IgD-negative memory B cell (primary cell): ENCODE measurements at regions not wholly inside any gene's neighbourhood (a gene's known extent, or its start where the extent isn't known, plus 50 kb on each side); places are given as distances from the start of the nearest gene placed in this dataset.

Experiments
- H3K27ac Mint-ChIP-seq, 3 donors: one replicate each; pipeline ENCODE4 v1.8.0; 2020 to 2022; ENCODE audit warnings: mild to moderate bottlenecking in 3 of 3, mixed read lengths in 3 of 3, moderate library complexity in 1 of 3
- H3K27me3 Mint-ChIP-seq: one replicate; pipeline ENCODE4 v1.8.0; 2021; ENCODE audit warnings: mixed read lengths
- H3K36me3 Mint-ChIP-seq: one replicate; pipeline ENCODE4 v1.8.0; 2020; ENCODE audit warnings: mild to moderate bottlenecking, mixed read lengths
- H3K4me1 Mint-ChIP-seq, 3 donors: one replicate each; pipeline ENCODE4 v1.8.0; 2020 to 2022; ENCODE audit warnings: mixed read lengths in 3 of 3, mild to moderate bottlenecking in 1 of 3
- H3K4me3 Mint-ChIP-seq, 4 donors: one replicate each; pipeline ENCODE4 v1.8.0; 2020 to 2022; ENCODE audit warnings: mild to moderate bottlenecking in 4 of 4, mixed read lengths in 4 of 4, moderate library complexity in 3 of 4
- H3K9me3 Mint-ChIP-seq, 3 donors: one replicate each; pipeline ENCODE4 v1.8.0; 2020 to 2021; ENCODE audit warnings: mixed read lengths in 3 of 3, mild to moderate bottlenecking in 1 of 3

DNA sequence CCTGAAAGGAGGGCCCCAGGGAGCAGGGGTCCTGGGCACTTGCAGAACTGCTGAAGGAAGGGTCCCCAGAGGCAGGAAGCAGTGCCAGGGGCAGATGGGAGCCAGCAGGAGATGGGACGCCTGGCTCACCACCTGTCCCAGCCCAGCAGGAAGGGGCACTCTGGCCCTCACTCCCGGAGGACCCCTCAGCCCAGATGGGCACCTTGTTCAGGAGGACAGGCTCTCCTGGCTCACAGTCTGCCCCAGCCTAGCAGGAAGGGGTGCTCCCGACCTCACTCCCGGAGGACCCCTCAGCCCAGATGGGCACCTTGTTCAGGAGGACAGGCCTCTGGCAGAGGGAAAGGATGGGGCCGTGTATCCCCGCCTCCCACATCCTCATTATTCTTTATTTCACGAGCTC is 331.4 kb upstream of the SHH start:
- Mint-ChIP-seq H3K36me3 (no peaks in the 10 kb centered on the region), H3K4me3 (no peak overlapping the region), H3K9me3 (peaks cover 0 to 2% (median 0%) of the 10 kb centered on the region in 3 donors), H3K27ac (no peak overlapping the region), H3K4me1 (no peaks in the 10 kb centered on the region), H3K27me3 (no peaks in the 10 kb centered on the region)

DNA sequence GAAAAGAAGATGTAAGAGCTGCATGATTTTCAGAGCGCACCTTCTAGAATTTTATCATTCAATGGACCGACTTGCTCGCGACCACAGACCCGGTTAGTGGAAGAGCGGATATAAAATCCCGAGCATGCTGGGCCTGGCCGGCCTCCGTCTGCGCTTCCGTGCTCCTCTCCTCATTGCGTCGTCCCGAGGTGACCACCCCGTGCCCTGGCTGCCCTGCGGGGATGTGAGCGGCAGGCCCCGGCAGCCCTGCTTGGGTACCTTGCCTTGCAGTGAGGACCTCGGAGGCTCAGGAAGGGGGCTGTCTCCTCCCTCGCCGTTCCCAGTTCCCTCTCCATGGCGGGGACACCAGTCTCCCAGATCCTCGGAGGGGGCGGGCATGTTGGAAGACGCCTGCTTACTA is 330.9 kb upstream of the SHH start:
- Mint-ChIP-seq H3K4me3 (no peak overlapping the region), H3K4me1 (no peaks in the 10 kb centered on the region), H3K27me3 (no peaks in the 10 kb centered on the region), H3K9me3 (peaks cover 0 to 2% (median 0%) of the 10 kb centered on the region in 3 donors), H3K36me3 (no peaks in the 10 kb centered on the region), H3K27ac (no peak overlapping the region)

DNA sequence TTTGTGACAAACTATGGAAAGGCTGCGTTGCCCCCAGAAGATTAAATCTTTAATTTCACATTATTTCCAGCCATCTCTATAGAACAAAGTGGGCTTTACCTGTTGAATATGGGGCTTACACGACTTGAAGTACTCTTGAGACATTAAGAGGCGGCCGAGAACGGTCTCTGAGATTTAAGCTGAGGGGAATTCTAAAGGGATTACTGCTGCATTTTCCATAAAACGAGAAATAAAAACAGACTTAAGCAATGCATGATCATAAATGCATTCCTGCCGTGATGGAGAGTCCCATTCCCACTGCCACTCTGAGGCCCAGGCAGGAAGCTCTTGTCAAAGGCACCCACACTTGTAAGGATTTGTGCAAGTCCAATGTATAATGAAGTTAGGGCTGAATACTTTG is 329.7 kb upstream of the SHH start:
- no peak overlapping the region for H3K4me3 Mint-ChIP-seq
- no peaks in the 10 kb centered on the region for H3K4me1 Mint-ChIP-seq
- H3K27ac Mint-ChIP-seq: no peak overlapping the region
- peaks cover 0 to 2% (median 0%) of the 10 kb centered on the region in 3 donors for H3K9me3 Mint-ChIP-seq
- H3K27me3 Mint-ChIP-seq: no peaks in the 10 kb centered on the region
- H3K36me3 Mint-ChIP-seq: no peaks in the 10 kb centered on the region

DNA sequence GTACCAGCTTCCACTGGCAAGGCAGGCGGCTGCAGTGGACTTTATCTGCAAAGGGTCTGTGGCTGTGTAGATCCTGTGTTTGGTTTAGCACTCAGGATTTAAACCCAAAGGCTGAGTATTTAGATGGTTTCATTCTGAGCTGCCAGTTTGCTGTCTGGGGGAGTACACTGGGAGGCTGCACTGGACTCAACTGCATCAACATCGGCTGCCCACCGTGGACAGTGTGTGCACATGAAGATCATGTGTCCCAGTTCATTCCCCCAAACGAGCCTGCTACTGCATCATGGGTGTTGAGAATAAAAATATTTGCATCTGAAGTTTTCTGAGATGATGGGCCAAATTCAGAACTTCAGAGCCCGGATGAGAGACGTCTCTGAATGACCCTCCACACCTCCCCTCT is 328.6 kb upstream of the SHH start:
- H3K9me3 Mint-ChIP-seq: peaks cover 0 to 2% (median 0%) of the 10 kb centered on the region in 3 donors
- H3K27me3 Mint-ChIP-seq: no peaks in the 10 kb centered on the region
- no peaks in the 10 kb centered on the region for H3K4me1 Mint-ChIP-seq
- H3K4me3 Mint-ChIP-seq: no peak overlapping the region
- no peaks in the 10 kb centered on the region for H3K36me3 Mint-ChIP-seq
- no peak overlapping the region for H3K27ac Mint-ChIP-seq

DNA sequence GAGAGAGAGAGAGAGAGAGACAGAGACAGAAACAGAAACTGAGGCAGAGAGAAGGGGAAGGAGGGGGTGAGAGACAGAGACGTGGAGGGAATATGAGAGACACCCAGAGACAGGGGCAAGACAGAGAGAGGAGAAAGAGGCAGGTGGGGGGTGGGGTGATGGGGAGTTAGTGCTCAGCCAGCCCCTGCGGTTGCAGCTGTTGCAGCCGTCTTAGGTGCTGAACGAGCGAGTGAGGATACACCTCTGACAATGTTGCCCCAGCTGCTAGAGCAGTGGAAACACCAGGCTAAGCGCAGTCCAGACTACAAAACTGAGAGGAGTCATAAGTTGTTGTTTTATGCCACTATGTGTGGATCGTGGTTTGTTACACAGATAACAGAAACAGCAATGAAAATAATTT is 328.2 kb upstream of the SHH start:
- H3K4me1 Mint-ChIP-seq: no peaks in the 10 kb centered on the region
- H3K27ac Mint-ChIP-seq: no peak overlapping the region
- H3K4me3 Mint-ChIP-seq: no peak overlapping the region
- peaks cover 2% of the 10 kb centered on the region for H3K27me3 Mint-ChIP-seq
- no peaks in the 10 kb centered on the region for H3K36me3 Mint-ChIP-seq
- H3K9me3 Mint-ChIP-seq: peaks cover 0 to 2% (median 0%) of the 10 kb centered on the region in 3 donors

DNA sequence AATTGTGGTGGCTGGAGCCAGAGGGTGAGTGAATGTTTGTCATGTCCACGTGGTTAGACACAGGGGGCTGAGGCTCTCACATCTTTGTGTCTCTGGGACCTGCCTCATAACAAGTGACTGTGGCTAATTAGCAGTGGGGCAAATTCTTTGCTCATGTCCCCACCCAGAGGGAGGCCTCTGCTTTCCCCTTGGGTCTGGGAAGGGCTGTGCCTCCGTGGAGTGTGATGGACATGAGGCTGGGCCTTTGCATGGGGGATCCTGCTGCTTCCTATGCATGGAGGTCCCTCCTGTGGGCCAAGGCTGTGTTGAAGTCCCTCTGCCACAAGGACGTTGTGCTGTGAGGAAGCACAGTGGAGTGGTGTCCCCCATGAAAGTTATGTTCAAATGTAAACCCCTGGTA is 327.4 kb upstream of the SHH start:
- Mint-ChIP-seq H3K4me3 (no peak overlapping the region), H3K4me1 (no peaks in the 10 kb centered on the region), H3K9me3 (peaks cover 0 to 2% (median 0%) of the 10 kb centered on the region in 3 donors), H3K27ac (no peak overlapping the region), H3K36me3 (no peaks in the 10 kb centered on the region), H3K27me3 (peaks cover 2% of the 10 kb centered on the region)

DNA sequence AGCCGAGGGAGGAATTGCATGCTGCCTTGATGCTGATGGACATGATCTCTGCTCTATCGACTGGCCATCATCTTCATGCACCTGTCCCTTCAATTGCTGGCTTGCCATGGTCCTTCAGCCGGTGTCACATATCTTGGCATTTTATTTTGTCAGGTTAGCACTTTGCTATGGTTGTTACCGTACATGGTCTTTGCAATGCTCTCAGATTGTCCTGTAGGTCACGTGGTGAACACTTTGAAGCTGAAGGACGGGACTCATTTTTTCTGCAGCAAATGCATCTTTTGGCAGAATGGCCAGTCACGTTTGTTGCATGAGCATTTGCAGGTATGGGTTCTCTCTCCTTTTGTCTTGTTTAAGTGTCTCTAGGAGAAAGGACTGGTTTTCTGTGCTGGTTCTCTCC is 326.8 kb upstream of the SHH start:
- Mint-ChIP-seq H3K36me3 (no peaks in the 10 kb centered on the region), H3K4me1 (no peaks in the 10 kb centered on the region), H3K27me3 (peaks cover 2% of the 10 kb centered on the region), H3K27ac (no peak overlapping the region), H3K9me3 (peaks cover 0 to 2% (median 0%) of the 10 kb centered on the region in 3 donors), H3K4me3 (no peak overlapping the region)

DNA sequence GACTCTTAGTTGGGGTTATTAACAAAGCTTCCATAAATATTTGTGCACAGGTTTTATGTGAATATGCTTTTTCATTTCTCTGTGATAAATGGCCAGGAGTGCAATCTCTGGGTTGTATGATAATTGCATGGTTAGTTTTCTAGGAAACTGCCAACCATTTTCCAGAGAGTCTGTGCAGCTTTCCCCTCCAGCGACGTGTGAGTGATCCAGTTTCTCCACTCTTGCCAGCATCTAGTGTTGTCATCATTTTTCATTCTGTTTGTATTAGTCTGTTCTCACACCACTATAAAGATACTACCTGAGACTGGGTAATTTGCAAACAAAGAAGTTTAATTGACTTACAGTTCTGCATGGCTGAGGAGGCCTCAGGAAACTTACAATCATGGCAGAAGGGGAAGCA is 319.6 kb upstream of the SHH start:
- Mint-ChIP-seq H3K27me3 (peaks cover 5% of the 10 kb centered on the region), H3K36me3 (no peaks in the 10 kb centered on the region), H3K4me1 (no peaks in the 10 kb centered on the region), H3K9me3 (peaks cover 0 to 14% (median 1%) of the 10 kb centered on the region in 3 donors), H3K4me3 (peak overlapping the region in 1 of 4 donors; percentile 7), H3K27ac (no peak overlapping the region)

DNA sequence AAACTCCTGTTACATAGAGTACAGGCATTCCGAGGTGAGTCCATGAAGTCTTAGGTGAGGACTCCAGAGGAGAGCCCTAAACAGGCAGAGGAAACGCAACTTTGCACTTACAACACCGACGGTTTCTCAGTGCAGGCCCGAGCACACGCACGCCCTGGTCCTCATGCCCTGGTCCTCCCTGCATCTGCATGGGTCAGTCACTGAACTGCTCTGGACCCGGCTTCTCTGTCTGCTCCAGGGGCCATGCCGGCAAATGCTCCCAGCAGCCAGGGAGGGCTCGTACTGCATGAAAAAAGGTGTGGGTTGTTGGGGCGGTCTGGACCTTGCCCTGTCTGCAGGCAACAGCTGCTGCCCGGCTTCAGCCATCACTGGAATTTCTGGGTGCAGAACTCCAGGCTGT is 317.3 kb upstream of the SHH start:
- Mint-ChIP-seq H3K4me3 (no peak overlapping the region), H3K4me1 (no peaks in the 10 kb centered on the region), H3K36me3 (peaks cover 1% of the 10 kb centered on the region), H3K9me3 (peaks cover 0 to 14% (median 1%) of the 10 kb centered on the region in 3 donors), H3K27ac (no peak overlapping the region), H3K27me3 (peaks cover 3% of the 10 kb centered on the region)

DNA sequence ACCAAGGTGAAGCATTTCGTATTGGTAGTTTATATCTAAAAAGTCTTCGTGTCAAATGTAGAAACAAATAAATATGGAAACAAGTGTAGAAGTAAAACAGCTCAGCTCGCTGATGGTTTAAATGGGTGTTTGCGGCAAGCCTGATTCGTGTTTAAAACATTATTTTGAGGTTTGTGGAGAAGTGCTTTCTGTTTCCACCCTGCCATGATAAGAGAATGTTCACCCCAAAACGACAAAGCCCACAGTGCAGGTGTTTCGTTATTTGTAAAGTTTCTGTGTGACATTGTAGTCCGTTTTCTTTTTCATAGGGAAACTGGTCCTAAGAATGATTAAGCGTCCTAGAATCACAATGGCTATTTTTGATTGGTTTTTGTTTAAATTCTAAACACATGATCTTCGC is 316.2 kb upstream of the SHH start:
- Mint-ChIP-seq H3K27me3 (peaks cover 3% of the 10 kb centered on the region), H3K9me3 (peaks cover 0 to 14% (median 1%) of the 10 kb centered on the region in 3 donors), H3K27ac (peak overlapping the region in 1 of 3 donors; percentile 40), H3K4me3 (no peak overlapping the region), H3K4me1 (no peaks in the 10 kb centered on the region), H3K36me3 (peaks cover 1% of the 10 kb centered on the region)

DNA sequence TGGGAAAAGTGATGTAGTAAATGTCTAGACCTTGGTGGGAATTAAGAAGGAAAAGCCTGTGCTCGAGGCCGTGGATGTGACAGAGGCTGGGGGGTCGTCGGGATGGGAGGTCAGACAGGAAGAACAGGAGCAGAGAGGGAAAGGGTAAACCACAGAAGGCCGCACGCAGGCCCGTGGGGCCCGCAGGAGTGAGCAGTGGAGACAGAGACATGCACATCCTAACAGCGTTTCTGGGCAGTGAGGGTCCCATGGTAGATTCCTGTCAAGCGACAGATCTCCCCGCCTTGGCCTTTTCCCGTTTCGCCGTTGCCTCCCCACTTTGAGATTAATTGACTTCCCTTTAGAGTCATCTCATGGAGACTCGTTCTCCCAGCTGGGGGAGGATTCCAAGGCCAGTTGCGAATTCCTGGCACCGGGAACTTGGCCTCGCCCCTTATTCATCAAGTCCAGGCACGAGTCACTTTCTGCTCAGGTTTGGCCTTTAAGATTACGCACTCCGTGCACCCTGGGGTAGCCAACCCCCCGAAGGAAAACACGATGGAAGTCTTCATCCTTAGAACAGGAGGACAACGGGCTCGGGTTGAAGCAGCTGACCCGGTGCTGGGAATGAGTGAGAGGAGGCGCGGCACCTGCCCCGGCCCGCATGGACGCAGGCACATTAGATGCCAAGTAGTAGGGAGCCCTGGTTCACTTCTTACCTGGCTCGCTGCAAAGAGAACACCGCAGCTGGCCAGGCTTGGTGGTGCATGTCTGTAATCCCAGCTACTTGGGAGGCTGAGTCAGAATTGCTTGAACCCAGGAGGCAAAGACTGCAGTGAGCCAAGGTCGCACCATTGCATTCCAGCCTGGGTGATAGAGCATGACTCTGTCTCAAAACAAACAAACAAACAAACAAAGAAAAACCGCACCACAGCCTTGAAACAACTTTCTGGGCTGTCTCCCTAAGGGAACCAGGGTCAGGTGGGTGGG is 315.2 kb upstream of the SHH start:
- H3K27ac Mint-ChIP-seq: no peak overlapping the region
- peaks cover 0 to 12% (median 0%) of the 10 kb centered on the region in 3 donors for H3K9me3 Mint-ChIP-seq
- no peaks in the 10 kb centered on the region for H3K4me1 Mint-ChIP-seq
- H3K4me3 Mint-ChIP-seq: no peak overlapping the region
- peaks cover 3% of the 10 kb centered on the region for H3K27me3 Mint-ChIP-seq
- peaks cover 1% of the 10 kb centered on the region for H3K36me3 Mint-ChIP-seq

DNA sequence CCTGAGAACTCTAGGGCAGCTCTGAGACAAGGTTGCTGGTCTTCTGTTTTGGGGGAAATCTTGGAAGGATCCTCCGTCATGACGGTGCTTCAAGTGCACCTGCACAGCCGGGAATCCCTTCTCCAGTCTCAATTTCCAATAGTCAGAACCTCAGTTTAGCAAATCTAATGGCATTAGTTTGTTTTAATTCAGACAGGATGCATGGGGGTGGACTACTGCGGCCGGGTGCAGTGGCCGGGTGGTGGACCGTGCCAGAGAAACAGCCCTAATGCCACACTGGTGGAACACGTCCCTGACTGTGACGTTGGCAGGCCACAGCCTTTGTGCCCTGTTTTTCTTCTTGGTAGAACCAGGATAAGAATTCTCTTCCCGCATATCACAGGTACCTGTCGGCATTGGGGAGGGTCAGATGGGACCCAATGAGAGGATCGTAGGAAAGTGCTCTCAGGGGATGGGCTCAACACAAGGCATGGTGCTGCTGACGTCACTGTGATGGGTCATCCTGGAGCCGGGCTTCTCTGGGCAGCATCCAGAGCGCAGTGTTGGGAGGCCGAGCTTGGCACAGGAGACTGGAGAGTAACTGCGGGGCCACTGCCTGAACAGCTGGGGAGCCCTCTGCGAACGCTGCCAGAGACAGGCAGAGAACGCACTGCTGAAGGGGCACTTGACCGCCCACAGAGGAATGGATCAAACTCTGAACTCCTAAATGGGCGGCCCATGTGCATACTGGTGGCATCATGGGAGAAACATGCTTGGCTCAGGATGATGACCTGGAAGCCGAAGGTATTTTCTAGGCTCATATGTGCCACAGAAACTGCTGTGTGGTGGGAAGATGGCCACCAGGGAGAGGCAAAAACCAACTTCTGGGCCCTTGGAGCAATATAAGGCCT is 313.8 kb upstream of the SHH start:
- peaks cover 3% of the 10 kb centered on the region for H3K27me3 Mint-ChIP-seq
- H3K9me3 Mint-ChIP-seq: peaks cover 0 to 6% (median 0%) of the 10 kb centered on the region in 3 donors
- H3K36me3 Mint-ChIP-seq: peaks cover 1% of the 10 kb centered on the region
- H3K4me3 Mint-ChIP-seq: no peak overlapping the region
- H3K4me1 Mint-ChIP-seq: no peaks in the 10 kb centered on the region
- H3K27ac Mint-ChIP-seq: no peak overlapping the region

DNA sequence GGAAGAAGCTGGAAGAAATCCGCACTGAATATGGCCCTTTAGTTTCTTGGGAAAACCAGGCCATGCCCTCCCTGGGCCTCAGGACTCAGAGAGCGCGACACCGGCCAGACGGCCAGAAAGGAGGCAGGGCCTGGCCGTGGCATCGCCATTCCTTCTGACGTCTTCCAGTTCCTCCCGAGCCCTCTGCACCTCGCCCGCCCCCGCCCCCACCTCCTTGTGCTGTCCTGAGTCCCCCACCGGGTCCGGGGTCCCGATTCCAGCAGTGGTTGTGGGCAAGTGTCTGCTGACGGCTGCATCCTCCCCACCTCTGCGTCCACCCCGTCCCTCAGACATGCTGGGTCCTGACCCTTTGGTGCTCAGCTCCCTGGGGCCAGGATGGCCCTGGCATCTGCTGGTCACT is 312.1 kb upstream of the SHH start:
- H3K27me3 Mint-ChIP-seq: peaks cover 5% of the 10 kb centered on the region
- no peak overlapping the region for H3K27ac Mint-ChIP-seq
- H3K4me3 Mint-ChIP-seq: no peak overlapping the region
- peaks cover 1% of the 10 kb centered on the region for H3K36me3 Mint-ChIP-seq
- peaks cover 0 to 2% (median 0%) of the 10 kb centered on the region in 3 donors for H3K9me3 Mint-ChIP-seq
- H3K4me1 Mint-ChIP-seq: no peaks in the 10 kb centered on the region

DNA sequence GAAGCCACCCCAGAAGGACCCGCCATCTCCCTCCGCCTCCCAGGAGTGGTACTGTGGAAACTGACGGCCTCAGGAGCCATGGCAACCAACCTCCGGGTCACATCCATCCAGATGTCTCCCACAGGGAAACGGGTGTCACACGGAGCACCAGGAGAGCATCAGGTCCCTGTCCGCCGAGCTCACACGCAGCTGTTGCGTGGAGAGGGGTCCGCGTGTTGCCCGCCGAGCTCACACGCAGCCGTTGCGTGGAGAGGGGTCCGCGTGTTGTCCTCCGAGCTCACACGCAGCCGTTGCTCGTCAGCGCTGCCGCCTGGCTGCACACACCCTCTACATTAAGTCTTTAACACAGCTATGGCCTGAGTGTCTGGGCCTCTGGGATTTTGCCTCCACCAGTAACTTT is 311.1 kb upstream of the SHH start:
- Mint-ChIP-seq H3K4me3 (no peak overlapping the region), H3K27me3 (peaks cover 5% of the 10 kb centered on the region), H3K9me3 (peaks cover 0 to 2% (median 0%) of the 10 kb centered on the region in 3 donors), H3K36me3 (peaks cover 1% of the 10 kb centered on the region), H3K4me1 (no peaks in the 10 kb centered on the region), H3K27ac (no peak overlapping the region)

DNA sequence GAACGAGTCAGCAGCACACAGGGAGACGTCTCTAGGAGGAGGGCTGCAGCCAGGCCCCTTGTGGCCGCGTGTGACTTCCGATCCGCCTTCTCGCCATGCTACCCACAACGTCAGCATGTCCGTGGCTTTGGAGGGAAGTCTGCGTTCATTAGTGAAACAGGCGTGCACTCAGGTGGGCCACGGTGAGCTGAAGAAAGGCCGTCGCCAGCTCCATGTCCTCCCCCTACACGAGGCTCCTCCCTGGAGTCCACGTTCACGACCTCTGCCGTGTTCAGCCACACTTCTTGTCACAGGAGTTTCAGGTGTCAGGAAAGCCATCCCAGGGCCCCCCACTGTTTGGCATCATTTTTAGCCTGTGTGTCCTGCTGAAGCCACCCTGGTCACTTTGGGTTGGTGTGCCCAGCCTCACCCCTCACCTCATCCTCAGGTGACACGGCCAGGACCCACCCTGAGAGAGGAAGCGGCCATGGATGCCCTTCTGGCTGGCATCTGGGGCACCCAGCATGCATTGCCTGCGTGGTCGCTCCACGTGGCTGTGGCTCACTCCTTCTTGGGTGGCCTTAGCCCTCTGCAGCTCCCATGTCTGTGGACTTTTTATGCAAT is 310.6 kb upstream of the SHH start:
- Mint-ChIP-seq H3K4me3 (no peak overlapping the region), H3K27ac (no peak overlapping the region), H3K4me1 (no peaks in the 10 kb centered on the region), H3K27me3 (peaks cover 5% of the 10 kb centered on the region), H3K36me3 (peaks cover 1% of the 10 kb centered on the region), H3K9me3 (peaks cover 0 to 2% (median 0%) of the 10 kb centered on the region in 3 donors)
